Left ventricle myocardium inferior (tissue), 1 donor: ENCODE measurements at regions not wholly inside any gene's neighbourhood (a gene's known extent, or its start where the extent isn't known, plus 50 kb on each side); places are given as distances from the start of the nearest gene placed in this dataset.

Experiments used
- DNase-seq: peaks from one replicate; pipeline ENCODE4 v3.0.0-alpha.2; 2020
- H3K27ac ChIP-seq: fragments of 200-600 bp; replicated peaks from 2 replicates; pipeline ENCODE4 v1.8.0; 2021
- H3K27me3 ChIP-seq: fragments of 200-600 bp; 2 replicates; pipeline ENCODE4 v1.8.0; 2021; ENCODE audit warnings: low read depth
- H3K36me3 ChIP-seq: fragments of 200-600 bp; 2 replicates; pipeline ENCODE4 v1.8.0; 2021
- H3K4me1 ChIP-seq: fragments of 200-600 bp; 2 replicates; pipeline ENCODE4 v1.8.0; 2021
- H3K4me3 ChIP-seq: fragments of 200-600 bp; 2 replicates; pipeline ENCODE4 v1.8.0; 2021; ENCODE audit warnings: mild to moderate bottlenecking, moderate library complexity
- H3K9me3 ChIP-seq: fragments of 200-600 bp; replicated peaks from 2 replicates; pipeline ENCODE4 v1.8.0; 2021
- CTCF ChIP-seq: fragments of 200-600 bp; IDR thresholded peaks from 2 replicates; pipeline ENCODE4 v1.8.0; 2021; ENCODE audit warnings: antibody characterized with exemption, mild to moderate bottlenecking, borderline replicate concordance
- intact Hi-C: fragments of 100-400 bp; cut with micrococcal nuclease; formaldehyde crosslinking; loops from one replicate; pipeline ENCODE4 v1.11.0; 2022
- donor health status: DM: no; HTN: yes; CAD: no; lungs with severe emphysema.

GRCh38 chr6:43910638-43911353 lies 140.8 kb downstream of the VEGFA start:
- no peak for TF ChIP-seq CTCF
- Histone ChIP-seq H3K36me3 (no peaks in the 10 kb centered on the region), H3K9me3 (no peaks in the 10 kb centered on the region), H3K27ac (no peak overlapping the region), H3K4me1 (peaks cover 22% of the 10 kb centered on the region), H3K4me3 (no peak overlapping the region), H3K27me3 (no peaks in the 10 kb centered on the region)
- intact Hi-C loops, result no loop called here
- DNase-seq, result no peak

GRCh38 chr6:43910149-43910637 lies 140.2 kb downstream of the VEGFA start:
- H3K36me3 ChIP-seq, result no peaks in the 10 kb centered on the region
- DNase-seq, result no peak
- H3K27ac ChIP-seq, result peak overlapping the region; percentile 79
- no peaks in the 10 kb centered on the region for H3K9me3 ChIP-seq
- H3K4me3 ChIP-seq, result no peak overlapping the region
- no peak for TF ChIP-seq CTCF
- H3K4me1 ChIP-seq, result peaks cover 22% of the 10 kb centered on the region
- no peaks in the 10 kb centered on the region for H3K27me3 ChIP-seq
- intact Hi-C loops, result no loop called here

DNA sequence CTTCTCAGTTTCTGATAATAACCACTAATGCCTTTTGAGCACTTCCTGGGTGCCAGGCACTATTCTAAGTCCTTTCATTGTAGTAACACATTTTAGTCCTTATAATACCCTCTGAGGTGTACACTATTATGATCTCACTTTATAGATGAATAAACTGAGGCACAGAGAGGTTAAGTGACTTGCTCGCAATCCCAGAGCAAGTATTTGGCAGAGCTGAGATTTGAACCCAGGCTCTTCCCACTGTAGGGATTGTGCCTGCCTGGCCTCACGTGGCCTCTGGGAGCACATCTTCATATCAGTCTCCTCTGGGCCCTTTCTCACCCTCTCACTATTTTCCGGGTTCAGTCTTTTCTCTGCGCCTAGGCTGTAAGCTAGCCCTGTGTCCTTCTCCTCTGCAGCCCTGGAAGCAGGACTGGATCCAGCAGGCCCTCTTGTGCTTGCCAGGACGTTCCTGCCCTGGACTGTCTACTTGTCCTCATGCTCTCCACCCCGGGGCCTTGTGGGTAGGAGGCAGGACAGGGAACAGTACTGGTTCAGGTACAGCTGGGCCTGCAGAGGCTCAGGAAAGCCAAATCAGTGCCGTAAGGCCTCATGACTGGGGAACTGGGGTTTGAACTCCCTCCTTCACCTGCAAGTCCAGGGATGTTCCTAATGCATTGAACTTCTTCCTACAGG lies 139.6 kb downstream of the VEGFA start:
- peak; percentile 57 for DNase-seq
- TF ChIP-seq CTCF, result no peak
- no peaks in the 10 kb centered on the region for H3K27me3 ChIP-seq
- intact Hi-C loops, result no loop called here
- peaks cover 22% of the 10 kb centered on the region for H3K4me1 ChIP-seq
- no peak overlapping the region for H3K4me3 ChIP-seq
- H3K27ac ChIP-seq, result peak overlapping the region; percentile 79
- no peaks in the 10 kb centered on the region for H3K9me3 ChIP-seq
- no peaks in the 10 kb centered on the region for H3K36me3 ChIP-seq

DNA sequence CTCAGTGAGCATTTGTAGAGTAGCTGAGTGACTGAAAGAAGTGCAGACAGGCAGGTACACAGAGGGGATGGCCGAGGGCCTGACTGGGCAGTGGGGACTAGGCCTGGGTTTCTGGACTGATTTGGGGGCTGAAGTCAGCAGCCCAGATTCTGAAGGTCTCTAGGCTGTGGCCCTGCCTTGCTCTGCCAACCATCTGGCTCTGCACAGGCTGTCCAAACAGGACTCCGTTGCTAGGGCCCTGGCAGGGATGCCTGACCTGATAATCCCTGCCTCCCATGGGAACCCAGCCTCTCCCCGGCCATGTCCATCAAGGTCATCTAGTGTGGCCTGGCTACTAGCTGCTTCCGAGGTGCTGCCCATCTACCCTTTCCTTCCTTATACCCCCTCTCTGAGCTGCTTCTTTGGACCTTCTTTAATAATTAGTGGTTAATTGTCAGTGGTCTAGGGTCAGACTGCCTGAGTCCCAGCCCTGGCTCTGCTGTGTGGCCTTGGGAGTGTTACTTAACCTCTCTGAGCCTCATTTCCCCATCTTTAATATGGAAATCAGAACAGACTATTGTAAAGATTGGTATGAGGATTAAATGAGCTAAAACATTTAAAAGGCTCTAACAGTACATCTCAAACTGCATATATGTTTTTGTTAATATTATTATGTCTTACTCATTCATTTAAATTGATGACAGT lies 137.9 kb downstream of the VEGFA start:
- TF ChIP-seq CTCF, result no peak
- Histone ChIP-seq H3K4me3 (no peak overlapping the region), H3K27ac (peak overlapping the region; percentile 69), H3K36me3 (no peaks in the 10 kb centered on the region), H3K9me3 (no peaks in the 10 kb centered on the region), H3K4me1 (peaks cover 22% of the 10 kb centered on the region), H3K27me3 (no peaks in the 10 kb centered on the region)
- DNase-seq, result peak; percentile 35
- intact Hi-C loops, result no loop called here

GRCh38 chr6:43907312-43907711 lies 137.3 kb downstream of the VEGFA start:
- no peak overlapping the region for H3K4me3 ChIP-seq
- no peaks in the 10 kb centered on the region for H3K27me3 ChIP-seq
- H3K27ac ChIP-seq, result peak overlapping the region; percentile 69
- DNase-seq, result no peak
- intact Hi-C loops, result no loop called here
- H3K36me3 ChIP-seq, result no peaks in the 10 kb centered on the region
- H3K9me3 ChIP-seq, result no peaks in the 10 kb centered on the region
- peaks cover 22% of the 10 kb centered on the region for H3K4me1 ChIP-seq
- TF ChIP-seq CTCF, result no peak
